Body of pancreas (tissue), 4 donors: ENCODE measurements at regions not wholly inside any gene's neighbourhood (a gene's known extent, or its start where the extent isn't known, plus 50 kb on each side); places are given as distances from the start of the nearest gene placed in this dataset.
"Not testable (repeated sequence)": the region's sequence is repeated elsewhere in the genome, so short reads cannot be mapped to it uniquely, and the experiment has no call there.

Experiments used
- CTCF ChIP-seq, 7 experiments: fragments of 450-650 bp in 4 of 7; fragments of 200-600 bp in 3 of 7; sonication (generic) in 3 of 7; IDR thresholded peaks; one replicate each; pipeline ENCODE4 v1.5.1; 2016 to 2019; ENCODE audit warnings: antibody characterized with exemption in 7 of 7
- POLR2A ChIP-seq, 3 donors: fragments of 450-650 bp; IDR thresholded peaks; one replicate each; pipeline ENCODE4 v1.6.1; 2016; ENCODE audit warnings: antibody characterized with exemption in 3 of 3, mild to moderate bottlenecking in 2 of 3

GRCh38 chr6:37562926-37563288 is 63.2 kb upstream of the CCDC167 start:
- TF ChIP-seq CTCF, POLR2A (IDR thresholded peaks at IDR 0.05): not testable (repeated sequence)
